SK-N-MC (cell line): ENCODE measurements at regions not wholly inside any gene's neighbourhood (a gene's known extent, or its start where the extent isn't known, plus 50 kb on each side); places are given as distances from the start of the nearest gene placed in this dataset.

ENCODE experiments used
- EZH2 ChIP-seq: fragments of 200-600 bp; sonication (generic); IDR thresholded peaks from one replicate; pipeline ENCODE4 v1.6.1; 2017; ENCODE audit warnings: antibody characterized with exemption
- FOXP2 ChIP-seq: optimal IDR thresholded peaks from 2 replicates; pipeline ENCODE3; 2011; ENCODE audit warnings: mild to moderate bottlenecking, moderate library complexity; ENCODE audit not compliant: insufficient read depth; ENCODE audit errors: extremely low read length, control extremely low read depth
- POLR2AphosphoS5 ChIP-seq: IDR thresholded peaks from 2 replicates; pipeline ENCODE4 v1.6.1; 2012; ENCODE audit warnings: mild to moderate bottlenecking, low read depth, low read length, borderline replicate concordance

GRCh38 chr2:41736105-41736567, 311.7 kb upstream of the PKDCC start:
- TF ChIP-seq EZH2 (no peak), POLR2AphosphoS5 (no peak), FOXP2 (no peak)
